Suprapubic skin (tissue), 4 donors: ENCODE measurements at regions not wholly inside any gene's neighbourhood (a gene's known extent, or its start where the extent isn't known, plus 50 kb on each side); places are given as distances from the start of the nearest gene placed in this dataset.

Source experiments
- CTCF ChIP-seq, 2 donors: fragments of 200-600 bp in 1 of 2; fragments of 450-650 bp in 1 of 2; sonication (generic) in 1 of 2; IDR thresholded peaks; one replicate each; pipeline ENCODE4 v1.5.1; 2016 to 2019; ENCODE audit warnings: antibody characterized with exemption in 2 of 2, mild to moderate bottlenecking in 1 of 2, moderate library complexity in 1 of 2
- EP300 ChIP-seq: sonication (generic); formaldehyde crosslinking; IDR thresholded peaks from one replicate; pipeline ENCODE4 v1.6.1; 2017; ENCODE audit warnings: antibody characterized with exemption
- POLR2A ChIP-seq, 2 donors: fragments of 450-650 bp; IDR thresholded peaks; one replicate each; pipeline ENCODE4 v1.6.1; 2017; ENCODE audit warnings: antibody characterized with exemption in 2 of 2, mild to moderate bottlenecking in 2 of 2, moderate library complexity in 2 of 2
- POLR2AphosphoS5 ChIP-seq, 3 donors: sonication (generic); formaldehyde crosslinking; IDR thresholded peaks; one replicate each; pipeline ENCODE4 v1.6.1; 2017; ENCODE audit warnings: antibody characterized with exemption in 3 of 3

- TF ChIP-seq CTCF (IDR thresholded peaks at IDR 0.05) (no peak), POLR2A (IDR thresholded peaks at IDR 0.05) (no peak), EP300 (no peak), POLR2AphosphoS5 (IDR thresholded peaks at IDR 0.05) (no peak)
Observed at GRCh38 chr20:24892931-24893330, 56.1 kb upstream of the CST7 start.
